ENCODE measurements at regions not wholly inside any gene's neighbourhood (a gene's known extent, or its start where the extent isn't known, plus 50 kb on each side); places are given as distances from the start of the nearest gene placed in this dataset.

- TF ChIP-seq CTCF (IDR thresholded peaks at IDR 0.05) (no peak), POLR2AphosphoS5 (IDR thresholded peaks at IDR 0.05) (no peak), POLR2A (IDR thresholded peaks at IDR 0.05) (no peak)
These were observed 363.7 kb downstream of the LIG4 start for GRCh38 chr13:107851670-107852069.

All from breast epithelium (tissue), 3 donors.